Heart left ventricle (tissue), 16 donors: ENCODE measurements at regions not wholly inside any gene's neighbourhood (a gene's known extent, or its start where the extent isn't known, plus 50 kb on each side); places are given as distances from the start of the nearest gene placed in this dataset.

Experiments used
- ATAC-seq, 4 donors: fragments of 200-7000 bp; cut with Tn5 transposase; one replicate each; pipeline ENCODE4 v1.9.1; 2020 to 2022; ENCODE audit warnings: moderate library complexity in 4 of 4, mild to moderate bottlenecking in 3 of 4, moderate number of reproducible peaks in 1 of 4
- DNase-seq, 5 donors: peaks; one replicate each; pipeline ENCODE4 v3.0.0-alpha.2; 2020
- H3K27ac ChIP-seq, 12 donors: fragments of 200-600 bp; sonication (generic) in 4 of 12; one replicate each; pipeline versions ENCODE4 v1.5.0 to v1.8.0; 2016 to 2022; ENCODE audit warnings: mild to moderate bottlenecking in 2 of 12
- H3K27me3 ChIP-seq, 9 donors: fragments of 200-600 bp; sonication (generic) in 2 of 9; one replicate each; pipeline versions ENCODE4 v1.5.1 to v1.8.0; 2016 to 2022; ENCODE audit warnings: mild to moderate bottlenecking in 3 of 9
- H3K36me3 ChIP-seq, 9 donors: fragments of 200-600 bp; sonication (generic) in 2 of 9; one replicate each; pipeline versions ENCODE4 v1.5.0 to v1.8.0; 2018 to 2022; ENCODE audit warnings: mild to moderate bottlenecking in 2 of 9
- H3K4me1 ChIP-seq, 12 donors: fragments of 200-600 bp; sonication (generic) in 4 of 12; one replicate each; pipeline versions ENCODE4 v1.5.0 to v1.8.0; 2016 to 2022; ENCODE audit warnings: mild to moderate bottlenecking in 3 of 12
- H3K4me3 ChIP-seq, 12 donors: fragments of 200-600 bp; sonication (generic) in 4 of 12; one replicate each; pipeline versions ENCODE4 v1.5.0 to v1.8.0; 2017 to 2022; ENCODE audit warnings: mild to moderate bottlenecking in 9 of 12, moderate library complexity in 4 of 12
- H3K9me3 ChIP-seq, 12 donors: fragments of 200-600 bp; sonication (generic) in 4 of 12; one replicate each; pipeline versions ENCODE4 v1.5.0 to v1.8.0; 2016 to 2022; ENCODE audit warnings: mild to moderate bottlenecking in 1 of 12
- POLR2A ChIP-seq, 2 donors: fragments of 450-650 bp; IDR thresholded peaks; one replicate each; pipeline ENCODE4 v1.6.1; 2017; ENCODE audit warnings: antibody characterized with exemption in 2 of 2, mild to moderate bottlenecking in 2 of 2, moderate library complexity in 2 of 2
- WGBS, 4 donors: extraction: QIAGEN DNeasy Blood & Tissue Kit in 2 of 4; methylation state at CpG; one replicate each; pipeline versions ENCODE4 v1.1.5 to v1.1.7; 2013 to 2018; 5-methylcytosine and 5-hydroxymethylcytosine counted together
- intact Hi-C, 10 donors: fragments of 100-400 bp; cut with DNase I; formaldehyde crosslinking; loops; one replicate each; pipeline versions ENCODE4 v1.11.1 to v1.14.2; 2022
- TF ChIP-seq, protein P1 (sequence below), 12 donors: fragments of 200-600 bp; sonication (generic) in 4 of 12; IDR thresholded peaks; one replicate each; pipeline versions ENCODE4 v1.5.0 to v1.8.0; 2018 to 2022; ENCODE audit warnings: antibody characterized with exemption in 12 of 12, mild to moderate bottlenecking in 5 of 12
- donor health status: ischemic (EF 13 %, LVEDD 7.1; RV severe dilation, severe dysfunction).
- donor health status: healthy with polysubstance abuse.
- donor health status: DM: no; HTN: yes; CAD: no.
- donor health status: DM: no; HTN: no; CAD: no.
- donor health status: ischemic (EF 25% LVEDD 6.9; RV normal size, moderate dysfunction).
- donor health status: ischemic (EF 25% LVEDD 5.7; RV mildly dilated, moderate dysfunction).
- donor health status: healthy.
- donor health status: DM: yes; HTN: yes; CAD: no.
- donor health status: ischemic (EF 35%, LVEDD 5.7; RV mildly dilated, moderate dysfunction).
- donor health status: nonischemic (EF 11% LVEDD 7.7; RV severe dilation, severe dysfunction).
- donor health status: DM: yes; HTN: yes; CAD: no.
- donor health status: PGD.
- donor health status: ischemic (EF 29% LVEDD 5.4; RV normal size, mild dysfunction).
- donor health status: nonischemic (EF 23%, LVEDD 6.1; RV moderate dilation, normal function).

DNA sequence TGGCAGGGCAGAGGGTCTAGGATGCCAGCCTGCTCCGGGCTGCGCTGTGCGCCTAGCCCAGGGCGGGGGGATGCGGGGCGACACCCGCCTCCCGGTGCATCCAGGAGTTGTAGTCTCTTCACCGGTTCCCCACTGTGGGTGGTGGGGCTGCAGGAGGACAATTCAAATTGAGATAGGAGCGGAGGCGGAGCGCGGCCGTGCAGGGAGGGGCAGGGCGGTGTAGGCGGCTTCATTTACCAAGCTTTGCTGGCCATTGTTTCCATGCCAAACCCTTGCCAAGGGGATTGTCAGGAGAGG is 2047.4 kb downstream of the TP53TG3F start:
- Histone ChIP-seq H3K27ac (no peak overlapping the region), H3K9me3 (peaks cover 0 to 9% (median 0%) of the 10 kb centered on the region in 12 donors), H3K4me3 (peak overlapping the region in 1 of 12 donors; percentile 22), H3K36me3 (no peaks in the 10 kb centered on the region), H3K27me3 (peaks cover 0 to 22% (median 0%) of the 10 kb centered on the region in 9 donors), H3K4me1 (no peaks in the 10 kb centered on the region)
- no peak for TF ChIP-seq POLR2A (IDR thresholded peaks at IDR 0.05)
- TF ChIP-seq, protein P1, sequence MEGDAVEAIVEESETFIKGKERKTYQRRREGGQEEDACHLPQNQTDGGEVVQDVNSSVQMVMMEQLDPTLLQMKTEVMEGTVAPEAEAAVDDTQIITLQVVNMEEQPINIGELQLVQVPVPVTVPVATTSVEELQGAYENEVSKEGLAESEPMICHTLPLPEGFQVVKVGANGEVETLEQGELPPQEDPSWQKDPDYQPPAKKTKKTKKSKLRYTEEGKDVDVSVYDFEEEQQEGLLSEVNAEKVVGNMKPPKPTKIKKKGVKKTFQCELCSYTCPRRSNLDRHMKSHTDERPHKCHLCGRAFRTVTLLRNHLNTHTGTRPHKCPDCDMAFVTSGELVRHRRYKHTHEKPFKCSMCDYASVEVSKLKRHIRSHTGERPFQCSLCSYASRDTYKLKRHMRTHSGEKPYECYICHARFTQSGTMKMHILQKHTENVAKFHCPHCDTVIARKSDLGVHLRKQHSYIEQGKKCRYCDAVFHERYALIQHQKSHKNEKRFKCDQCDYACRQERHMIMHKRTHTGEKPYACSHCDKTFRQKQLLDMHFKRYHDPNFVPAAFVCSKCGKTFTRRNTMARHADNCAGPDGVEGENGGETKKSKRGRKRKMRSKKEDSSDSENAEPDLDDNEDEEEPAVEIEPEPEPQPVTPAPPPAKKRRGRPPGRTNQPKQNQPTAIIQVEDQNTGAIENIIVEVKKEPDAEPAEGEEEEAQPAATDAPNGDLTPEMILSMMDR (IDR thresholded peaks at IDR 0.05), result no peak
- DNase-seq (no peak), ATAC-seq (no peak)
- WGBS, 4 donors, result 41 to 69% (median 59%) methylated on average over 12 to 16 of the region's 16 CpGs
- intact Hi-C loops, result no loop called here

DNA sequence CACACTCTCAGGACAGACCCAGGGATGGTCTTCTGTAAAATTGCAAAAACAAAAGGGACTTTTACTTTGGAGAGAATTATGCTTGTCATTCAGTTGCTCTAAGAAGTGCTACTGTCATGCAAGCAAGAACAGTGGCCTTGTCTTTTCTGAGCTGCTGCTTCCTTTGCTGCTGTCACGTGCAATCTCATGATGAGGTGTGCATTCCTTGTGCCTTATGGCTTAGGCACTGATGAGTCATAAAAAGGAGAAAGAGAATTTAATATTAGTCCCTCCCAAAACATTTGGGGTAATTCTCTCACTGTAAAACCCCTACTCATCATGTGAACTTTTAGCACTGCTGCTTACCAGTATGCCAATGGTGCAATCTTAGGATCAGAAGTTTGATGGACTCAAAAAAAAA is 2051.3 kb downstream of the TP53TG3F start:
- TF ChIP-seq POLR2A (IDR thresholded peaks at IDR 0.05), result no peak
- TF ChIP-seq, protein P1 (IDR thresholded peaks at IDR 0.05), result no peak
- Histone ChIP-seq H3K4me3 (no peak overlapping the region), H3K9me3 (peaks cover 0 to 9% (median 0%) of the 10 kb centered on the region in 12 donors), H3K27ac (no peak overlapping the region), H3K27me3 (peaks cover 0 to 16% (median under 1%) of the 10 kb centered on the region in 9 donors), H3K4me1 (no peaks in the 10 kb centered on the region), H3K36me3 (no peaks in the 10 kb centered on the region)
- intact Hi-C loops, result no loop called here
- ATAC-seq, result no peak
- 26 to 39% (median 31%) methylated on average over 1 of the region's 1 CpG for WGBS, 4 donors
- no peak for DNase-seq

DNA sequence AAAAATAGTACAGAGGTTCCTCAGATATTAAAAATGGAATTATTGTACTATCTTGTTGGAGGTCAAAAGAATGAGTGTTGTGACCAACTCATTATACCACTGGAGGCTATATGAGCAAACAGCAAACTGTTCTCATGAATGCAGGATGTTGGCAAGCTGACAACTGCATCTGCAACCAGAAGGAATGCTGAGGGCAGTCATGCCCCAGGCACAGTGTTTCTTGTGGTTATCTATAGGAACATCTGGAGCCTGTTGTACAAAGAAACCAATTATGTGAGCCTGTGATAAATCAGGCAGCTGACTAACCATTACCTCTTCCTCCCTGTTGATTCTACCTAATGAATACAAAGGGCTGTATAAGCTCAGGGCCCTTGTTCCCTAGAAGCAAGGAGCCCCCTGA is 2057.1 kb downstream of the TP53TG3F start:
- no peaks in the 10 kb centered on the region for H3K4me1 ChIP-seq
- no peak for ATAC-seq
- H3K27me3 ChIP-seq, result peaks cover 0 to 4% (median 0%) of the 10 kb centered on the region in 9 donors
- TF ChIP-seq, protein P1 (IDR thresholded peaks at IDR 0.05), result no peak
- no peak overlapping the region for H3K4me3 ChIP-seq
- H3K9me3 ChIP-seq, result peaks cover 0 to 26% (median 0%) of the 10 kb centered on the region in 12 donors
- intact Hi-C loops, result no loop called here
- DNase-seq, result no peak
- no peak overlapping the region for H3K27ac ChIP-seq
- no peaks in the 10 kb centered on the region for H3K36me3 ChIP-seq

DNA sequence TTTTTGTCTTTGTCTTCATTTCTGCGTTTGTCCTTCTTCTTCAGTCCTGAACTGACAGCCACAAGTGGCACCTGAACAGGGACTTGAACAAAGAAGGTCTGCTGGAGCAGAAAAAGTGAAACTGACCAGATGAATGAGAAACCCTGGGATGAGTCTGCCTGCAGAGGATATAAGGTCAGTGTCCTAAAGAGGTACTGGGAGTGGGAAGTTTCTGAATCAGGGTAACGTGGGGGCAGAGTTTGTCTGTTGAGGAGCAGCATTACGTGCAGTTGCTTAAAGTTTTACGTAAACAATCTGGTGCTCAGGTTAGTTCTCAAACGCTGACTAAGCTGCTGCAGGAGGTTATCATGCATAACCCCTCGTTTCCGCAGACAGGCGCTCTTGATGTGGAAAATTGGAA is 2057.6 kb downstream of the TP53TG3F start:
- Histone ChIP-seq H3K4me3 (no peak overlapping the region), H3K36me3 (no peaks in the 10 kb centered on the region), H3K9me3 (peaks cover 0 to 30% (median 0%) of the 10 kb centered on the region in 12 donors), H3K27ac (no peak overlapping the region), H3K27me3 (peaks cover 0 to 4% (median 0%) of the 10 kb centered on the region in 9 donors), H3K4me1 (no peaks in the 10 kb centered on the region)
- intact Hi-C loops, result no loop called here
- WGBS, 4 donors, result 60 to 64% (median 61%) methylated on average over 8 of the region's 8 CpGs
- TF ChIP-seq POLR2A (IDR thresholded peaks at IDR 0.05), result no peak
- TF ChIP-seq, protein P1 (IDR thresholded peaks at IDR 0.05), result no peak
- ATAC-seq, result no peak
- DNase-seq, result no peak
